GM12864 (cell line): ENCODE measurements at regions not wholly inside any gene's neighbourhood (a gene's known extent, or its start where the extent isn't known, plus 50 kb on each side); places are given as distances from the start of the nearest gene placed in this dataset.

Source experiments
- DNase-seq: peaks from one replicate; pipeline ENCODE4 v3.0.0-alpha.2; 2011; ENCODE audit warnings: low read depth
- H3K4me3 ChIP-seq: 2 replicates; pipeline ENCODE4 v1.5.1; 2011; ENCODE audit warnings: mild to moderate bottlenecking, low read depth, low read length, control low read depth
- CTCF ChIP-seq: IDR thresholded peaks from 2 replicates; pipeline ENCODE4 v1.5.1; 2011; ENCODE audit warnings: low read depth, mild to moderate bottlenecking, moderate library complexity, low read length, control low read depth, inconsistent platforms; ENCODE audit errors: missing control alignments

- no peak for TF ChIP-seq CTCF
- no peak for DNase-seq
- no peak overlapping the region for H3K4me3 ChIP-seq
These were observed 92.5 kb upstream of the ADGRL2 start for GRCh38 chr1:81708250-81708649.

GRCh38 chr1:81706650-81707435, 93.9 kb upstream of the ADGRL2 start:
- DNase-seq, result no peak
- TF ChIP-seq CTCF, result no peak
- no peak overlapping the region for H3K4me3 ChIP-seq

- TF ChIP-seq CTCF, result no peak
- no peak overlapping the region for H3K4me3 ChIP-seq
- no peak for DNase-seq
These were observed 96.8 kb upstream of the ADGRL2 start for GRCh38 chr1:81703756-81704463.

- TF ChIP-seq CTCF, result no peak
- no peak for DNase-seq
- H3K4me3 ChIP-seq, result no peak overlapping the region
These were observed 97.4 kb upstream of the ADGRL2 start for GRCh38 chr1:81703391-81703755.

GRCh38 chr1:81702903-81703302, 97.8 kb upstream of the ADGRL2 start:
- no peak overlapping the region for H3K4me3 ChIP-seq
- no peak for TF ChIP-seq CTCF
- DNase-seq, result no peak

GRCh38 chr1:81702079-81702715, 98.5 kb upstream of the ADGRL2 start:
- no peak for TF ChIP-seq CTCF
- H3K4me3 ChIP-seq, result no peak overlapping the region
- no peak for DNase-seq
